Lung (tissue), 11 donors: ENCODE measurements at regions not wholly inside any gene's neighbourhood (a gene's known extent, or its start where the extent isn't known, plus 50 kb on each side); places are given as distances from the start of the nearest gene placed in this dataset.

ENCODE experiments used
- ATAC-seq: fragments of 200-7000 bp; cut with Tn5 transposase; one replicate; pipeline ENCODE4 v1.9.1; 2020; ENCODE audit warnings: moderate number of reproducible peaks; ENCODE audit not compliant: insufficient read depth, low FRiP score
- DNase-seq, 3 donors: peaks; one replicate each; pipeline ENCODE4 v3.0.0-alpha.2; 2013 to 2017
- H3K27ac ChIP-seq, 2 donors: one replicate each; pipeline ENCODE4 v1.5.1; 2013; ENCODE audit warnings: mild to moderate bottlenecking in 2 of 2, moderate library complexity in 2 of 2, control low read depth in 1 of 2, inconsistent platforms in 1 of 2, low read depth in 1 of 2, low read length in 1 of 2
- H3K27me3 ChIP-seq, 3 donors: one replicate each; pipeline ENCODE4 v1.5.1; 2013; ENCODE audit warnings: low read length in 2 of 3; ENCODE audit not compliant: control insufficient read depth in 3 of 3, insufficient read depth in 3 of 3
- H3K36me3 ChIP-seq, 4 donors: one replicate each; pipeline ENCODE4 v1.5.1; 2013; ENCODE audit warnings: low read length in 4 of 4, mild to moderate bottlenecking in 1 of 4, moderate library complexity in 1 of 4; ENCODE audit not compliant: control insufficient read depth in 4 of 4, insufficient read depth in 4 of 4
- H3K4me1 ChIP-seq, 5 donors: one replicate each; pipeline ENCODE4 v1.5.1; 2013; ENCODE audit warnings: low read length in 5 of 5, mild to moderate bottlenecking in 2 of 5, moderate library complexity in 1 of 5; ENCODE audit not compliant: control insufficient read depth in 5 of 5, insufficient read depth in 5 of 5
- H3K4me3 ChIP-seq: one replicate; pipeline ENCODE4 v1.5.1; 2013; ENCODE audit warnings: mild to moderate bottlenecking, control low read depth, moderate library complexity
- H3K9ac ChIP-seq, 2 donors: one replicate each; pipeline ENCODE4 v1.5.1; 2013; ENCODE audit warnings: low read length in 2 of 2, control low read depth in 1 of 2; ENCODE audit not compliant: insufficient read depth in 1 of 2
- H3K9me3 ChIP-seq, 4 donors: one replicate each; pipeline ENCODE4 v1.5.1; 2013; ENCODE audit warnings: low read length in 3 of 4, mild to moderate bottlenecking in 1 of 4, moderate library complexity in 1 of 4; ENCODE audit not compliant: control insufficient read depth in 4 of 4, insufficient read depth in 3 of 4
- CTCF ChIP-seq: IDR thresholded peaks from 2 replicates; pipeline ENCODE4 v1.5.1; 2012; ENCODE audit warnings: mild to moderate bottlenecking; ENCODE audit errors: control extremely low read depth, extremely low read depth
- WGBS, 2 donors: extraction: QIAGEN DNeasy Blood & Tissue Kit; methylation state at CpG; one replicate each; pipeline ENCODE4 v1.1.7; 2013; 5-methylcytosine and 5-hydroxymethylcytosine counted together
- donor health status: control.
- donor health status: control.
- donor health status: Bipolar disorder and iron deficiency.
- donor health status: healthy.
- donor health status: DM: yes; HTN: yes; CAD: no.

- no peak for TF ChIP-seq CTCF
- Histone ChIP-seq H3K27ac (no peak overlapping the region), H3K36me3 (no peaks in the 10 kb centered on the region), H3K27me3 (peaks cover 9 to 96% (median 94%) of the 10 kb centered on the region in 3 donors), H3K4me1 (peaks cover 0 to 3% (median 0%) of the 10 kb centered on the region in 5 donors), H3K9me3 (peaks cover 0 to 26% (median 0%) of the 10 kb centered on the region in 4 donors), H3K4me3 (no peak overlapping the region), H3K9ac (no peak overlapping the region)
- ATAC-seq (no peak), DNase-seq (no peak)
- WGBS, 2 donors = 3% methylated on average over 13 of the region's 13 CpGs
Observed at GRCh38 chr6:28765978-28766351, 157.8 kb downstream of the TRIM27 start.

- no peak overlapping the region for H3K27ac ChIP-seq
- peaks cover 0 to 3% (median 0%) of the 10 kb centered on the region in 5 donors for H3K4me1 ChIP-seq
- H3K36me3 ChIP-seq = no peaks in the 10 kb centered on the region
- H3K4me3 ChIP-seq = no peak overlapping the region
- TF ChIP-seq CTCF = no peak
- ATAC-seq (no peak), DNase-seq (no peak)
- WGBS, 2 donors = 2 to 5% methylated on average over 5 of the region's 5 CpGs
- H3K27me3 ChIP-seq = peaks cover 9 to 100% (median 96%) of the 10 kb centered on the region in 3 donors
- no peak overlapping the region for H3K9ac ChIP-seq
- H3K9me3 ChIP-seq = peaks cover 0 to 28% (median 0%) of the 10 kb centered on the region in 4 donors
Observed at GRCh38 chr6:28766426-28766825, 157.4 kb downstream of the TRIM27 start.

- H3K36me3 ChIP-seq = no peaks in the 10 kb centered on the region
- no peak overlapping the region for H3K27ac ChIP-seq
- peaks cover 9 to 100% (median 99%) of the 10 kb centered on the region in 3 donors for H3K27me3 ChIP-seq
- H3K4me3 ChIP-seq = no peak overlapping the region
- peaks cover 0 to 3% (median 0%) of the 10 kb centered on the region in 5 donors for H3K4me1 ChIP-seq
- peaks cover 0 to 35% (median 0%) of the 10 kb centered on the region in 4 donors for H3K9me3 ChIP-seq
- no peak for DNase-seq
- no peak for ATAC-seq
- WGBS, 2 donors = 23 to 27% methylated on average over 4 of the region's 4 CpGs
- no peak for TF ChIP-seq CTCF
- H3K9ac ChIP-seq = no peak overlapping the region
Observed at GRCh38 chr6:28767133-28767532, 156.7 kb downstream of the TRIM27 start.

- peaks cover 0 to 36% (median 0%) of the 10 kb centered on the region in 4 donors for H3K9me3 ChIP-seq
- WGBS, 2 donors = 43 to 45% methylated on average over 5 of the region's 5 CpGs
- H3K4me3 ChIP-seq = no peak overlapping the region
- H3K27ac ChIP-seq = no peak overlapping the region
- H3K9ac ChIP-seq = no peak overlapping the region
- peaks cover 0 to 3% (median 0%) of the 10 kb centered on the region in 5 donors for H3K4me1 ChIP-seq
- DNase-seq (no peak), ATAC-seq (no peak)
- TF ChIP-seq CTCF = no peak
- no peaks in the 10 kb centered on the region for H3K36me3 ChIP-seq
- peaks cover 9 to 100% (median 99%) of the 10 kb centered on the region in 3 donors for H3K27me3 ChIP-seq
Observed at GRCh38 chr6:28767691-28768090, 156.1 kb downstream of the TRIM27 start.
